Astrocyte of the cerebellum (primary cell): ENCODE measurements at regions not wholly inside any gene's neighbourhood (a gene's known extent, or its start where the extent isn't known, plus 50 kb on each side); places are given as distances from the start of the nearest gene placed in this dataset.
A peak's percentile ranks its signal among the peaks of the same experiment; 100 is the strongest.

Experiments
- DNase-seq: peaks from one replicate; pipeline ENCODE4 v3.0.0-alpha.2; 2011; ENCODE audit warnings: low read depth
- H3K4me3 ChIP-seq: 2 replicates; pipeline ENCODE4 v1.5.1; 2011; ENCODE audit warnings: mild to moderate bottlenecking, low read depth, low read length, moderate library complexity
- in situ Hi-C: cut with HindIII; loops from 2 replicates; pipeline ENCODE4 v1.10.0; 2017; ENCODE audit warnings: low sequenced_read_pairs
- TF ChIP-seq, protein P1 (sequence below): IDR thresholded peaks from 2 replicates; pipeline ENCODE4 v1.5.1; 2012; ENCODE audit warnings: low read length, low read depth, moderate library complexity, mild to moderate bottlenecking; ENCODE audit errors: missing control alignments

DNA sequence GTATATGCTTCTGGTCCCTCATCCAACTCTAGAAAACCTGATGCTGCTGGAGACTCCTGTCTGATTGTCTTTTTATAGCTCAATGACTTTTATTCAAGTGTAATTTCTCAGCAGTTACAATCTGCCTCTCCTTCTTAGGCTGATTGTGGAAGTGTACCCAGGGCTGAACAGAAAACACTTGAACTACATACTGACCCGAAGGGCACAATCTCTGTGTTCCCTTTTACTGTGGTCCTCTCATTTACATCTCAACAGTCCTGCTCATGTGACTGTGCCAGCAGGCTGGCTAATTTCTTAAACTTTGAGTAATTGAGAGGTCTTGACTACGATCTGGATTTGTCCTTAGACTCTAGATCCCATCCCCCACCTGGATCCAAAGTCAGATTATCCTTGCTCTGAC, 863.4 kb downstream of the PDHA2 start:
- in situ Hi-C loops = no loop called here
- TF ChIP-seq, protein P1, sequence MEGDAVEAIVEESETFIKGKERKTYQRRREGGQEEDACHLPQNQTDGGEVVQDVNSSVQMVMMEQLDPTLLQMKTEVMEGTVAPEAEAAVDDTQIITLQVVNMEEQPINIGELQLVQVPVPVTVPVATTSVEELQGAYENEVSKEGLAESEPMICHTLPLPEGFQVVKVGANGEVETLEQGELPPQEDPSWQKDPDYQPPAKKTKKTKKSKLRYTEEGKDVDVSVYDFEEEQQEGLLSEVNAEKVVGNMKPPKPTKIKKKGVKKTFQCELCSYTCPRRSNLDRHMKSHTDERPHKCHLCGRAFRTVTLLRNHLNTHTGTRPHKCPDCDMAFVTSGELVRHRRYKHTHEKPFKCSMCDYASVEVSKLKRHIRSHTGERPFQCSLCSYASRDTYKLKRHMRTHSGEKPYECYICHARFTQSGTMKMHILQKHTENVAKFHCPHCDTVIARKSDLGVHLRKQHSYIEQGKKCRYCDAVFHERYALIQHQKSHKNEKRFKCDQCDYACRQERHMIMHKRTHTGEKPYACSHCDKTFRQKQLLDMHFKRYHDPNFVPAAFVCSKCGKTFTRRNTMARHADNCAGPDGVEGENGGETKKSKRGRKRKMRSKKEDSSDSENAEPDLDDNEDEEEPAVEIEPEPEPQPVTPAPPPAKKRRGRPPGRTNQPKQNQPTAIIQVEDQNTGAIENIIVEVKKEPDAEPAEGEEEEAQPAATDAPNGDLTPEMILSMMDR = no peak
- no peak overlapping the region for H3K4me3 ChIP-seq
- no peak for DNase-seq

DNA sequence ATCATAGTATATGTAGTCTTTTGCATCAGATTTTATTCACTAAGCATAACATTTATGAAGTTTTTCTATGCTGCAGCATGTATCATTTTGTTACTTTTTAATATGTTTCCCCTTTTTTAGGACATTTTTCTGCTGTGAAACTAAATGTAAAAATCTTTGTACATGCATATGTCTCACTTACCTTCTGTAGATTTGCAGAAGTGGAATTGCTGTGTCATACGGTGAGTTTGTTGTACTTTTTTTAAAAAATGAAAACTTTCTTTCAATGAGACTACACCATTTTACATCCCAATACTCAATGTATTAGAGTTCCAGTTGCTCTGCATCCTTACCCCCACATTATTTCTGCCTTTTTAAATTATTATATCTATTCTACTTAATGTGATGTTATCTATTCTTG, 868.9 kb downstream of the PDHA2 start:
- TF ChIP-seq, protein P1 = no peak
- no peak for DNase-seq
- in situ Hi-C loops = no loop called here
- no peak overlapping the region for H3K4me3 ChIP-seq

DNA sequence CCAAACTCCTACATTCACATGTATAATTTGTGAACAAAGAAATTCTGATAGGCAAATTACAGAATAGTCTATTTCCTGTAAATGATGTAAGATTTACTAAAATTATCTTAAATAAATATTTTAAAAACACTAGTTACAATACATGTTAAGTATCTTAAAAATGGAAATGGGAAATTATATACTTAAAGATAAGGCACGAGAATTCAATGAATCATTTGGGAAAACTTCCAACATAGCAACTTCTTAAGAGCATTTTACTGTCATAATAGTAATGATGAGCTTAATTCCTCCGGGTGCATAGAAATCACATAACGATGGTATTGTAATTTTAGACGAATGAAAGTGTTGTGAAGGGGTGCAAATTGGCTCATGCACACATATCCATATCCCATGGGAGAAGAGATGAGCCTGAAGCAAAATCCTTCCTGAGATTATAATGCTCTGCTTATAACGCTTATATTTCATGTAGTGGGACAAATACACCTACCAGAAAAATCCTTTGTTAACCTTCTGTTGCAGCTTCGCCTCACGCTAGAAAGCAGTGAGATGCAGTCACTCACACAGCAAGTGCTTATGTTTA, 873.5 kb downstream of the PDHA2 start:
- no peak overlapping the region for H3K4me3 ChIP-seq
- in situ Hi-C loops = no loop called here
- DNase-seq = no peak
- TF ChIP-seq, protein P1 = no peak

DNA sequence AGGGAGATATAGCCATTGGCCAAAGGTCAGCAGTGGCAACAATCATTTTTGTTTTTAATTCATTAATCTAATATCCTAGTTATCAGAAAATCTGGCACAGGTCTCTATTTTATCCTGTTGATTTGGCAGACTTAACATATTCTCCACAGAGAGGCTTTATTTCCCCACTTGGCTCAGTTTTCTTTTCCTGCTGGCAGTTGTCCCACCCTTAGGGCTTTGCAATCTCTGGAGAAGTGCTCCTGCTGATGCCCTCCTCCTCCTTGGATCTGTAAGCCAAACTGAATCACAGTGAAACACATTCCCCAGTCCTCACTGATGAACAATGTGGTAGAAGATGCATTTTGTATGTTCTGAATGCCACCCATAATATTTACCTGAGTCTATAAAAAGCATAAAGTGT, 889.7 kb downstream of the PDHA2 start:
- in situ Hi-C loops = no loop called here
- H3K4me3 ChIP-seq = no peak overlapping the region
- peak; percentile 64 for DNase-seq
- TF ChIP-seq, protein P1 = no peak

DNA sequence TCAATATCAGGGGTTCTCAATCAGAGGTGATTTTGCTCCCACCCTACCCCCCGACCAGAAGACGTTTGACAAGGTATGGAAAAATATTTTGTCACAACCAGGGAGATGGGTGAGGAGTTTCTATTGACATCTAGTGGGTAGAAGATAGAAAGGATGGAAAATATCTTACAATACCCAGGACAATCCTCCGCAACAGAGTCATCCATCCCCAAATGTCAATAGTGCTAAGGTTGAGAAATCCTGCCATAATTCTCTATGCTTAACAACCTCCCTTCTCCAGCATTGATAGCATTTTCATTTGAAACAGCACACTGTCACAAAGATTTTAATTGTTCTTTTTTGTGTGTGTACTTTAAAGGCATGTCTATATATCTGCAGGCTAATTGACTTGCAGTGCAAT, 890.5 kb downstream of the PDHA2 start:
- in situ Hi-C loops = no loop called here
- H3K4me3 ChIP-seq = no peak overlapping the region
- TF ChIP-seq, protein P1 = no peak
- DNase-seq = no peak

DNA sequence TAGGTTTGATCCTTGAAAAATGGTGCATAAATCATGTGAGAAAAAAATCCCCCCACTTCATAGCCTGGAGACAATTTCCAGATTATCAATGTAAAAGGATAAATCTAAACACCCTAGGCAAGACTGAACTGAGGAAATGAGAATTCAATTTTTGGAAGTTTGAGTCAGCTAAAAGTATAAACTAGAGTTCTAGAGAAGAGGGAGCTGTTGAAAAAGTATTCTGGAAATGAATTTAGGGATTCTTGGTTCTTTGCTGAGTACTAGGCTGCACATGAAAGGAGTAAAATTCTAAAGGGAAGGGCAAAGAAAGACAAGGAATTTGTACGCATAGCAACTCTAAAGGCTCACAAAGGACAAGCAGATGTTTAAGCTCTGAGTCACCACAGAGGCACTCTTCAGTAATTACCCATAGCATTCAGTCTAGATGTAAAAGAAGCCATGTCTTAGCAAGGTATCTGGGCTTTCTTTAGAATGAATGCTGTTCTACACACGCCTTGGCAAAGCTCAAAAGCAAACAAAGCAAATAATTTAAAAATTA, 896.5 kb downstream of the PDHA2 start:
- DNase-seq = peak; percentile 89
- in situ Hi-C loops = no loop called here

More for the DNA sequence above, 896.5 kb downstream of the PDHA2 start:
- TF ChIP-seq, protein P1 = no peak
- H3K4me3 ChIP-seq = no peak overlapping the region
